ENCODE measurements at regions not wholly inside any gene's neighbourhood (a gene's known extent, or its start where the extent isn't known, plus 50 kb on each side); places are given as distances from the start of the nearest gene placed in this dataset.

DNA sequence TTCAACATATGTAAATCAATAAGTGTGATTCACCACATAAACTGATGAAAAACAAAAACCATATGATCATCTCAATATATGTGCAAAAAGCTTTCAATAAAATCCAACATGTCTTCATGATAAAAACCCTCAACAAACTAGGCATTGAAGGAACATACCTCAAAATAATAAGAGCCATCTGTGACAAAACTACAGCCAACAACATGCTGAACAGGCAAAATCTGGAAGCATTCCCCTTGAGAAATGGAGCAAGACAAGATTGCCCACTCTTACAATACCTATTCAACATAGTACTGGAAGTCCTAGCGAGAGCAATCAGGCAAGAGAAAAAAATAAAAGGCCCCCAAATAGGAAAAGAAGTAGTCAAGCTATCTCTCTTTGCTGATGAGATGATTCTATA is 76.5 kb downstream of the OTOR start:
- TF ChIP-seq SIN3A (IDR thresholded peaks at IDR 0.05; ENCODE audit: low read depth, low read length): no peak
- TF ChIP-seq CREB1 (IDR thresholded peaks at IDR 0.05; ENCODE audit: low read depth): no peak
- no peak for TF ChIP-seq USF2 (IDR thresholded peaks at IDR 0.05; ENCODE audit: borderline replicate concordance, low read depth, low read length)
- no peak for TF ChIP-seq PRDM15 (CRISPR knock-in tag; IDR thresholded peaks at IDR 0.05)
- TF ChIP-seq, protein P1, sequence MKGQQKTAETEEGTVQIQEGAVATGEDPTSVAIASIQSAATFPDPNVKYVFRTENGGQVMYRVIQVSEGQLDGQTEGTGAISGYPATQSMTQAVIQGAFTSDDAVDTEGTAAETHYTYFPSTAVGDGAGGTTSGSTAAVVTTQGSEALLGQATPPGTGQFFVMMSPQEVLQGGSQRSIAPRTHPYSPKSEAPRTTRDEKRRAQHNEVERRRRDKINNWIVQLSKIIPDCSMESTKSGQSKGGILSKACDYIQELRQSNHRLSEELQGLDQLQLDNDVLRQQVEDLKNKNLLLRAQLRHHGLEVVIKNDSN (IDR thresholded peaks at IDR 0.05; ENCODE audit: borderline replicate concordance, extremely low read length, insufficient read depth, low read depth, low read length): no peak
- no peak for TF ChIP-seq ASH2L (IDR thresholded peaks at IDR 0.05; ENCODE audit: borderline replicate concordance, low read depth)
- TF ChIP-seq PAX8 (IDR thresholded peaks at IDR 0.05): no peak
- no peak for TF ChIP-seq SREBF2 (IDR thresholded peaks at IDR 0.05; ENCODE audit: low read length)
- no peak for TF ChIP-seq ZZZ3 (IDR thresholded peaks at IDR 0.05; ENCODE audit: control insufficient read depth, insufficient read length, low read depth)
- TF ChIP-seq KAT2A (conservative IDR thresholded peaks at IDR 0.05; ENCODE audit: control insufficient read depth, low read depth, low read length): no peak
- TF ChIP-seq, protein P2, sequence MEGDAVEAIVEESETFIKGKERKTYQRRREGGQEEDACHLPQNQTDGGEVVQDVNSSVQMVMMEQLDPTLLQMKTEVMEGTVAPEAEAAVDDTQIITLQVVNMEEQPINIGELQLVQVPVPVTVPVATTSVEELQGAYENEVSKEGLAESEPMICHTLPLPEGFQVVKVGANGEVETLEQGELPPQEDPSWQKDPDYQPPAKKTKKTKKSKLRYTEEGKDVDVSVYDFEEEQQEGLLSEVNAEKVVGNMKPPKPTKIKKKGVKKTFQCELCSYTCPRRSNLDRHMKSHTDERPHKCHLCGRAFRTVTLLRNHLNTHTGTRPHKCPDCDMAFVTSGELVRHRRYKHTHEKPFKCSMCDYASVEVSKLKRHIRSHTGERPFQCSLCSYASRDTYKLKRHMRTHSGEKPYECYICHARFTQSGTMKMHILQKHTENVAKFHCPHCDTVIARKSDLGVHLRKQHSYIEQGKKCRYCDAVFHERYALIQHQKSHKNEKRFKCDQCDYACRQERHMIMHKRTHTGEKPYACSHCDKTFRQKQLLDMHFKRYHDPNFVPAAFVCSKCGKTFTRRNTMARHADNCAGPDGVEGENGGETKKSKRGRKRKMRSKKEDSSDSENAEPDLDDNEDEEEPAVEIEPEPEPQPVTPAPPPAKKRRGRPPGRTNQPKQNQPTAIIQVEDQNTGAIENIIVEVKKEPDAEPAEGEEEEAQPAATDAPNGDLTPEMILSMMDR (IDR thresholded peaks at IDR 0.05 in 2 of 3, conservative IDR thresholded peaks at IDR 0.05 in 1 of 3; ENCODE audit: control insufficient read depth in 2 of 3, extremely low read depth in 1 of 3, insufficient read depth in 1 of 3, low read depth in 3 of 3, low read length in 3 of 3): no peak
- TF ChIP-seq EZH2 (IDR thresholded peaks at IDR 0.05; ENCODE audit: borderline replicate concordance, control insufficient read depth, low read depth, low read length): no peak
